Adrenal gland (tissue), 5 donors: ENCODE measurements at regions not wholly inside any gene's neighbourhood (a gene's known extent, or its start where the extent isn't known, plus 50 kb on each side); places are given as distances from the start of the nearest gene placed in this dataset.

Experiments
- CTCF ChIP-seq, 6 experiments: fragments of 450-650 bp in 4 of 6; fragments of 200-600 bp in 2 of 6; sonication (generic) in 1 of 6; IDR thresholded peaks; 1 replicate in 5 of 6; 2 replicates in 1 of 6; pipeline versions ENCODE4 v1.5.1 to v1.8.0; 2016 to 2021; ENCODE audit warnings: antibody characterized with exemption in 6 of 6, mild to moderate bottlenecking in 2 of 6, moderate library complexity in 1 of 6
- POLR2A ChIP-seq, 2 donors: fragments of 450-650 bp; IDR thresholded peaks; one replicate each; pipeline ENCODE4 v1.6.1; 2017; ENCODE audit warnings: antibody characterized with exemption in 2 of 2, mild to moderate bottlenecking in 2 of 2, moderate library complexity in 1 of 2
- donor health status: DM: no; HTN: no; CAD: no.

GRCh38 chr18:7332452-7332851 lies 101.6 kb downstream of the LRRC30 start:
- no peak for TF ChIP-seq CTCF (IDR thresholded peaks at IDR 0.05)
- TF ChIP-seq POLR2A (IDR thresholded peaks at IDR 0.05), result no peak
